ENCODE measurements at regions not wholly inside any gene's neighbourhood (a gene's known extent, or its start where the extent isn't known, plus 50 kb on each side); places are given as distances from the start of the nearest gene placed in this dataset.

- no peak for TF ChIP-seq ZNF707 (CRISPR knock-in tag; conservative IDR thresholded peaks at IDR 0.05)
- TF ChIP-seq NEUROD1 (IDR thresholded peaks at IDR 0.05; ENCODE audit: borderline replicate concordance, low read depth, low read length, partially characterized antibody): no peak
- no peak for TF ChIP-seq HDAC2 (IDR thresholded peaks at IDR 0.05)
- no peak for TF ChIP-seq CHAMP1 (IDR thresholded peaks at IDR 0.05)
- no peak for TF ChIP-seq ZNF324 (CRISPR knock-in tag; IDR thresholded peaks at IDR 0.05)
- no peak; the same call in 1 of the 2 replicates for TF ChIP-seq STAG1 (CRISPR knock-in tag; IDR thresholded peaks at IDR 0.05; ENCODE audit: borderline replicate concordance)
- TF ChIP-seq CEBPB (tag; IDR thresholded peaks at IDR 0.05): no peak
- no peak for TF ChIP-seq ZNF133 (CRISPR knock-in tag; IDR thresholded peaks at IDR 0.05)
- TF ChIP-seq FOXP4 (CRISPR knock-in tag; IDR thresholded peaks at IDR 0.05; ENCODE audit: borderline replicate concordance): no peak
- no peak for TF ChIP-seq PML (IDR thresholded peaks at IDR 0.05; ENCODE audit: low read length)
- no peak for TF ChIP-seq HDAC1 (IDR thresholded peaks at IDR 0.05)
- no peak for TF ChIP-seq TAF1 (IDR thresholded peaks at IDR 0.05; ENCODE audit: control insufficient read depth, extremely low read depth, insufficient read depth, low read length, severe bottlenecking)
- TF ChIP-seq THRB (CRISPR knock-in tag; conservative IDR thresholded peaks at IDR 0.05): no peak
- no peak for TF ChIP-seq NFATC3 (IDR thresholded peaks at IDR 0.05)
- TF ChIP-seq ZNF398 (CRISPR knock-in tag; IDR thresholded peaks at IDR 0.05): no peak
- no peak for TF ChIP-seq ZNF518B (CRISPR knock-in tag; IDR thresholded peaks at IDR 0.05)
Measured at GRCh38 chr22:23402275-23403151, 177.6 kb downstream of the IGLL1 start (continued).

Data from K562 (cell line).